Hepatocyte (in vitro differentiated cells): ENCODE measurements at regions not wholly inside any gene's neighbourhood (a gene's known extent, or its start where the extent isn't known, plus 50 kb on each side); places are given as distances from the start of the nearest gene placed in this dataset.

Experiments
- DNase-seq: peaks from one replicate; pipeline ENCODE4 v3.0.0-alpha.2; 2016; ENCODE audit warnings: low spot score
- H2AFZ ChIP-seq: fragments of 200-600 bp; sonication (generic); 2 replicates; pipeline ENCODE4 v1.6.0; 2016; ENCODE audit warnings: antibody characterized with exemption, mild to moderate bottlenecking
- H3K27ac ChIP-seq: fragments of 200-600 bp; sonication (generic); 2 replicates; pipeline ENCODE4 v1.5.1; 2016; ENCODE audit warnings: mild to moderate bottlenecking
- H3K27me3 ChIP-seq: fragments of 200-600 bp; sonication (generic); 2 replicates; pipeline ENCODE4 v1.6.1; 2016
- H3K36me3 ChIP-seq: fragments of 200-600 bp; sonication (generic); replicated peaks from 2 replicates; pipeline ENCODE4 v1.5.1; 2016; ENCODE audit warnings: low read depth; ENCODE audit not compliant: insufficient read depth
- H3K4me1 ChIP-seq: fragments of 200-600 bp; sonication (generic); 2 replicates; pipeline ENCODE4 v1.5.1; 2016; ENCODE audit warnings: mild to moderate bottlenecking, moderate library complexity; ENCODE audit not compliant: insufficient read depth
- H3K4me2 ChIP-seq: fragments of 200-600 bp; sonication (generic); 2 replicates; pipeline ENCODE4 v1.6.0; 2016
- H3K4me3 ChIP-seq: fragments of 200-600 bp; sonication (generic); 2 replicates; pipeline ENCODE4 v1.5.1; 2016; ENCODE audit warnings: mild to moderate bottlenecking
- H3K79me2 ChIP-seq: fragments of 200-600 bp; sonication (generic); 2 replicates; pipeline ENCODE4 v1.6.0; 2017; ENCODE audit warnings: mild to moderate bottlenecking
- H3K9me2 ChIP-seq: fragments of 200-600 bp; sonication (generic); replicated peaks from 2 replicates; pipeline ENCODE4 v1.6.0; 2017; ENCODE audit warnings: mild to moderate bottlenecking; ENCODE audit not compliant: insufficient read depth
- H3K9me3 ChIP-seq: fragments of 200-600 bp; sonication (generic); 2 replicates; pipeline ENCODE4 v1.5.1; 2016; ENCODE audit warnings: low read depth, mild to moderate bottlenecking
- H4K20me1 ChIP-seq: fragments of 200-600 bp; sonication (generic); 2 replicates; pipeline ENCODE4 v1.6.0; 2016; ENCODE audit warnings: mild to moderate bottlenecking; ENCODE audit not compliant: insufficient read depth, poor library complexity, severe bottlenecking
- EZH2 ChIP-seq: fragments of 200-600 bp; sonication (generic); IDR thresholded peaks from 2 replicates; pipeline ENCODE4 v1.6.1; 2016; ENCODE audit warnings: antibody characterized with exemption, mild to moderate bottlenecking, borderline replicate concordance
- EZH2phosphoT487 ChIP-seq: fragments of 200-600 bp; sonication (generic); IDR thresholded peaks from one replicate; pipeline ENCODE4 v1.6.1; 2018; ENCODE audit warnings: antibody characterized with exemption, mild to moderate bottlenecking, low read depth, moderate library complexity; ENCODE audit not compliant: unreplicated experiment, severe bottlenecking
- WGBS: methylation state at CpG from one replicate; pipeline ENCODE4 v1.1.6; 2016; ENCODE audit warnings: low lambda C conversion rate; ENCODE audit errors: missing lambda C conversion rate; 5-methylcytosine and 5-hydroxymethylcytosine counted together
- TF ChIP-seq, protein P1 (sequence below): fragments of 200-600 bp; sonication (generic); IDR thresholded peaks from 2 replicates; pipeline ENCODE4 v1.5.1; 2016; ENCODE audit warnings: antibody characterized with exemption, mild to moderate bottlenecking; ENCODE audit not compliant: poor library complexity

- no peaks in the 10 kb centered on the region for H3K79me2 ChIP-seq
- TF ChIP-seq, protein P1, sequence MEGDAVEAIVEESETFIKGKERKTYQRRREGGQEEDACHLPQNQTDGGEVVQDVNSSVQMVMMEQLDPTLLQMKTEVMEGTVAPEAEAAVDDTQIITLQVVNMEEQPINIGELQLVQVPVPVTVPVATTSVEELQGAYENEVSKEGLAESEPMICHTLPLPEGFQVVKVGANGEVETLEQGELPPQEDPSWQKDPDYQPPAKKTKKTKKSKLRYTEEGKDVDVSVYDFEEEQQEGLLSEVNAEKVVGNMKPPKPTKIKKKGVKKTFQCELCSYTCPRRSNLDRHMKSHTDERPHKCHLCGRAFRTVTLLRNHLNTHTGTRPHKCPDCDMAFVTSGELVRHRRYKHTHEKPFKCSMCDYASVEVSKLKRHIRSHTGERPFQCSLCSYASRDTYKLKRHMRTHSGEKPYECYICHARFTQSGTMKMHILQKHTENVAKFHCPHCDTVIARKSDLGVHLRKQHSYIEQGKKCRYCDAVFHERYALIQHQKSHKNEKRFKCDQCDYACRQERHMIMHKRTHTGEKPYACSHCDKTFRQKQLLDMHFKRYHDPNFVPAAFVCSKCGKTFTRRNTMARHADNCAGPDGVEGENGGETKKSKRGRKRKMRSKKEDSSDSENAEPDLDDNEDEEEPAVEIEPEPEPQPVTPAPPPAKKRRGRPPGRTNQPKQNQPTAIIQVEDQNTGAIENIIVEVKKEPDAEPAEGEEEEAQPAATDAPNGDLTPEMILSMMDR: no peak
- TF ChIP-seq EZH2phosphoT487: no peak
- no peak overlapping the region for H3K4me2 ChIP-seq
- no peaks in the 10 kb centered on the region for H3K27me3 ChIP-seq
- no peak overlapping the region for H2AFZ ChIP-seq
- H3K4me3 ChIP-seq: no peak overlapping the region
- no peaks in the 10 kb centered on the region for H3K9me2 ChIP-seq
- H3K9me3 ChIP-seq: no peaks in the 10 kb centered on the region
- H3K27ac ChIP-seq: no peak overlapping the region
- DNase-seq: no peak
- no peaks in the 10 kb centered on the region for H3K4me1 ChIP-seq
- no peaks in the 10 kb centered on the region for H3K36me3 ChIP-seq
- H4K20me1 ChIP-seq: no peaks in the 10 kb centered on the region
- WGBS: 92% methylated on average over 6 of the region's 6 CpGs
These were observed 132.9 kb downstream of the FAM53A start for GRCh38 chr4:1551211-1551610.

- H3K27me3 ChIP-seq: no peaks in the 10 kb centered on the region
- no peaks in the 10 kb centered on the region for H4K20me1 ChIP-seq
- no peak for DNase-seq
- no peaks in the 10 kb centered on the region for H3K36me3 ChIP-seq
- no peaks in the 10 kb centered on the region for H3K4me1 ChIP-seq
- H3K27ac ChIP-seq: no peak overlapping the region
- no peak overlapping the region for H3K4me2 ChIP-seq
- no peaks in the 10 kb centered on the region for H3K9me2 ChIP-seq
- no peaks in the 10 kb centered on the region for H3K79me2 ChIP-seq
- no peaks in the 10 kb centered on the region for H3K9me3 ChIP-seq
- H2AFZ ChIP-seq: no peak overlapping the region
- TF ChIP-seq EZH2: no peak
- TF ChIP-seq, protein P1: no peak
- no peak for TF ChIP-seq EZH2phosphoT487
- no peak overlapping the region for H3K4me3 ChIP-seq
- WGBS: 73% methylated on average over 22 of the region's 26 CpGs
These were observed 133.7 kb downstream of the FAM53A start for GRCh38 chr4:1550122-1551070.

GRCh38 chr4:1549638-1550035 is 134.5 kb downstream of the FAM53A start:
- no peak overlapping the region for H3K27ac ChIP-seq
- H3K79me2 ChIP-seq: no peaks in the 10 kb centered on the region
- H3K9me3 ChIP-seq: no peaks in the 10 kb centered on the region
- no peak overlapping the region for H2AFZ ChIP-seq
- no peak for DNase-seq
- no peaks in the 10 kb centered on the region for H3K36me3 ChIP-seq
- H3K4me3 ChIP-seq: no peak overlapping the region
- WGBS: 91% methylated on average over 11 of the region's 11 CpGs
- no peaks in the 10 kb centered on the region for H4K20me1 ChIP-seq
- no peak overlapping the region for H3K4me2 ChIP-seq
- peaks cover 3% of the 10 kb centered on the region for H3K4me1 ChIP-seq
- TF ChIP-seq, protein P1: no peak
- no peak for TF ChIP-seq EZH2
- TF ChIP-seq EZH2phosphoT487: no peak
- no peaks in the 10 kb centered on the region for H3K9me2 ChIP-seq
- H3K27me3 ChIP-seq: no peaks in the 10 kb centered on the region
